Heart left ventricle (tissue), 16 donors: ENCODE measurements at regions not wholly inside any gene's neighbourhood (a gene's known extent, or its start where the extent isn't known, plus 50 kb on each side); places are given as distances from the start of the nearest gene placed in this dataset.
"Not testable (repeated sequence)": the region's sequence is repeated elsewhere in the genome, so short reads cannot be mapped to it uniquely, and the experiment has no call there.

ENCODE experiments used
- ATAC-seq, 4 donors: fragments of 200-7000 bp; cut with Tn5 transposase; one replicate each; pipeline ENCODE4 v1.9.1; 2020 to 2022; ENCODE audit warnings: moderate library complexity in 4 of 4, mild to moderate bottlenecking in 3 of 4, moderate number of reproducible peaks in 1 of 4
- DNase-seq, 5 donors: peaks; one replicate each; pipeline ENCODE4 v3.0.0-alpha.2; 2020
- H3K27ac ChIP-seq, 12 donors: fragments of 200-600 bp; sonication (generic) in 4 of 12; one replicate each; pipeline versions ENCODE4 v1.5.0 to v1.8.0; 2016 to 2022; ENCODE audit warnings: mild to moderate bottlenecking in 2 of 12
- H3K27me3 ChIP-seq, 9 donors: fragments of 200-600 bp; sonication (generic) in 2 of 9; one replicate each; pipeline versions ENCODE4 v1.5.1 to v1.8.0; 2016 to 2022; ENCODE audit warnings: mild to moderate bottlenecking in 3 of 9
- H3K36me3 ChIP-seq, 9 donors: fragments of 200-600 bp; sonication (generic) in 2 of 9; one replicate each; pipeline versions ENCODE4 v1.5.0 to v1.8.0; 2018 to 2022; ENCODE audit warnings: mild to moderate bottlenecking in 2 of 9
- H3K4me1 ChIP-seq, 12 donors: fragments of 200-600 bp; sonication (generic) in 4 of 12; one replicate each; pipeline versions ENCODE4 v1.5.0 to v1.8.0; 2016 to 2022; ENCODE audit warnings: mild to moderate bottlenecking in 3 of 12
- H3K4me3 ChIP-seq, 12 donors: fragments of 200-600 bp; sonication (generic) in 4 of 12; one replicate each; pipeline versions ENCODE4 v1.5.0 to v1.8.0; 2017 to 2022; ENCODE audit warnings: mild to moderate bottlenecking in 9 of 12, moderate library complexity in 4 of 12
- H3K9me3 ChIP-seq, 12 donors: fragments of 200-600 bp; sonication (generic) in 4 of 12; one replicate each; pipeline versions ENCODE4 v1.5.0 to v1.8.0; 2016 to 2022; ENCODE audit warnings: mild to moderate bottlenecking in 1 of 12
- CTCF ChIP-seq, 12 donors: fragments of 200-600 bp; sonication (generic) in 4 of 12; IDR thresholded peaks; one replicate each; pipeline versions ENCODE4 v1.5.0 to v1.8.0; 2018 to 2022; ENCODE audit warnings: antibody characterized with exemption in 12 of 12, mild to moderate bottlenecking in 5 of 12
- POLR2A ChIP-seq, 2 donors: fragments of 450-650 bp; IDR thresholded peaks; one replicate each; pipeline ENCODE4 v1.6.1; 2017; ENCODE audit warnings: antibody characterized with exemption in 2 of 2, mild to moderate bottlenecking in 2 of 2, moderate library complexity in 2 of 2
- WGBS, 4 donors: extraction: QIAGEN DNeasy Blood & Tissue Kit in 2 of 4; methylation state at CpG; one replicate each; pipeline versions ENCODE4 v1.1.5 to v1.1.7; 2013 to 2018; 5-methylcytosine and 5-hydroxymethylcytosine counted together
- intact Hi-C, 10 donors: fragments of 100-400 bp; cut with DNase I; formaldehyde crosslinking; loops; one replicate each; pipeline versions ENCODE4 v1.11.1 to v1.14.2; 2022
- donor health status: ischemic (EF 13 %, LVEDD 7.1; RV severe dilation, severe dysfunction).
- donor health status: healthy with polysubstance abuse.
- donor health status: DM: no; HTN: yes; CAD: no.
- donor health status: DM: no; HTN: no; CAD: no.
- donor health status: ischemic (EF 25% LVEDD 6.9; RV normal size, moderate dysfunction).
- donor health status: ischemic (EF 25% LVEDD 5.7; RV mildly dilated, moderate dysfunction).
- donor health status: healthy.
- donor health status: DM: yes; HTN: yes; CAD: no.
- donor health status: ischemic (EF 35%, LVEDD 5.7; RV mildly dilated, moderate dysfunction).
- donor health status: nonischemic (EF 11% LVEDD 7.7; RV severe dilation, severe dysfunction).
- donor health status: DM: yes; HTN: yes; CAD: no.
- donor health status: PGD.
- donor health status: ischemic (EF 29% LVEDD 5.4; RV normal size, mild dysfunction).
- donor health status: nonischemic (EF 23%, LVEDD 6.1; RV moderate dilation, normal function).

- H3K4me1 ChIP-seq = no peaks in the 10 kb centered on the region
- intact Hi-C loops = no loop called here
- 89 to 92% (median 90%) methylated on average over 6 of the region's 6 CpGs for WGBS, 4 donors
Observed at GRCh38 chr13:109985871-109986450, 199.6 kb upstream of the IRS2 start.

GRCh38 chr13:109983447-109983846 lies 197.1 kb upstream of the IRS2 start:
- 59 to 72% (median 64%) methylated on average over 7 of the region's 7 CpGs for WGBS, 4 donors
- Histone ChIP-seq H3K9me3 (no peaks in the 10 kb centered on the region), H3K27me3 (peaks cover 0 to 3% (median 0%) of the 10 kb centered on the region in 9 donors), H3K4me3 (no peak overlapping the region), H3K36me3 (no peaks in the 10 kb centered on the region), H3K4me1 (no peaks in the 10 kb centered on the region), H3K27ac (no peak overlapping the region)
- TF ChIP-seq POLR2A (IDR thresholded peaks at IDR 0.05) = no peak
- no peak for TF ChIP-seq CTCF (IDR thresholded peaks at IDR 0.05)
- intact Hi-C loops = no loop called here
- ATAC-seq (no peak), DNase-seq (no peak)

More at GRCh38 chr13:109985871-109986450, 199.6 kb upstream of the IRS2 start:
- H3K27ac ChIP-seq = no peak overlapping the region
- H3K36me3 ChIP-seq = no peaks in the 10 kb centered on the region
- H3K9me3 ChIP-seq = no peaks in the 10 kb centered on the region
- peaks cover 0 to 3% (median 0%) of the 10 kb centered on the region in 9 donors for H3K27me3 ChIP-seq
- no peak for TF ChIP-seq CTCF (IDR thresholded peaks at IDR 0.05)
- no peak for TF ChIP-seq POLR2A (IDR thresholded peaks at IDR 0.05)
- H3K4me3 ChIP-seq = no peak overlapping the region
- ATAC-seq (no peak), DNase-seq (no peak)

- Histone ChIP-seq H3K9me3 (no peaks in the 10 kb centered on the region), H3K27me3 (peaks cover 0 to 3% (median 0%) of the 10 kb centered on the region in 9 donors), H3K27ac (no peak overlapping the region), H3K4me1 (peaks cover 0 to 9% (median 0%) of the 10 kb centered on the region in 12 donors), H3K4me3 (no peak overlapping the region), H3K36me3 (no peaks in the 10 kb centered on the region)
- no peak for ATAC-seq
- intact Hi-C loops = no loop called here
- WGBS, 4 donors = 79 to 86% (median 82%) methylated on average over 4 of the region's 4 CpGs
- TF ChIP-seq POLR2A (IDR thresholded peaks at IDR 0.05) (no peak), CTCF (IDR thresholded peaks at IDR 0.05) (no peak)
- no peak for DNase-seq
Observed at GRCh38 chr13:109981000-109981399, 194.6 kb upstream of the IRS2 start.

GRCh38 chr13:109979676-109980075 lies 193.3 kb upstream of the IRS2 start:
- H3K27ac ChIP-seq, DNase-seq, H3K4me3 ChIP-seq, H3K4me1 ChIP-seq, ATAC-seq, intact Hi-C loops, H3K36me3 ChIP-seq, H3K27me3 ChIP-seq, H3K9me3 ChIP-seq: not testable (repeated sequence)
- WGBS, 4 donors = 91 to 95% (median 94%) methylated on average over 3 of the region's 3 CpGs

- intact Hi-C loops = no loop called here
- no peak overlapping the region for H3K27ac ChIP-seq
- no peak for DNase-seq
- peaks cover 0 to 9% (median 0%) of the 10 kb centered on the region in 12 donors for H3K4me1 ChIP-seq
- H3K4me3 ChIP-seq = no peak overlapping the region
- no peaks in the 10 kb centered on the region for H3K27me3 ChIP-seq
- no peaks in the 10 kb centered on the region for H3K36me3 ChIP-seq
- no peak for TF ChIP-seq POLR2A (IDR thresholded peaks at IDR 0.05)
- no peak for ATAC-seq
- H3K9me3 ChIP-seq = no peaks in the 10 kb centered on the region
- WGBS, 4 donors = 75 to 81% (median 77%) methylated on average over 6 of the region's 6 CpGs
Observed at GRCh38 chr13:109979228-109979627, 192.8 kb upstream of the IRS2 start.
